Lower leg skin (tissue), 4 donors: ENCODE measurements at regions not wholly inside any gene's neighbourhood (a gene's known extent, or its start where the extent isn't known, plus 50 kb on each side); places are given as distances from the start of the nearest gene placed in this dataset.

ENCODE experiments used
- DNase-seq, 2 donors: peaks; one replicate each; pipeline ENCODE4 v3.0.0-alpha.2; 2019; ENCODE audit warnings: low spot score in 2 of 2
- H3K4me3 ChIP-seq: fragments of 200-600 bp; sonication (generic); 2 replicates; pipeline ENCODE4 v1.5.1; 2017; ENCODE audit warnings: mild to moderate bottlenecking, low read depth; ENCODE audit not compliant: poor library complexity, severe bottlenecking
- POLR2A ChIP-seq, 2 donors: fragments of 450-650 bp; IDR thresholded peaks; one replicate each; pipeline ENCODE4 v1.6.1; 2016 to 2017; ENCODE audit warnings: antibody characterized with exemption in 2 of 2, mild to moderate bottlenecking in 1 of 2, moderate library complexity in 1 of 2
- WGBS, 2 donors: methylation state at CpG; one replicate each; pipeline ENCODE4 v1.1.5; 2018; 5-methylcytosine and 5-hydroxymethylcytosine counted together
- intact Hi-C: fragments of 100-400 bp; cut with DNase I; formaldehyde crosslinking; loops from one replicate; pipeline ENCODE4 v1.15.0; 2023; ENCODE audit warnings: low total_unique reads
- TF ChIP-seq, protein P1 (sequence below), 3 donors: fragments of 450-650 bp; IDR thresholded peaks; one replicate each; pipeline ENCODE4 v1.5.1; 2016; ENCODE audit warnings: antibody characterized with exemption in 3 of 3, mild to moderate bottlenecking in 3 of 3, moderate library complexity in 2 of 3

DNA sequence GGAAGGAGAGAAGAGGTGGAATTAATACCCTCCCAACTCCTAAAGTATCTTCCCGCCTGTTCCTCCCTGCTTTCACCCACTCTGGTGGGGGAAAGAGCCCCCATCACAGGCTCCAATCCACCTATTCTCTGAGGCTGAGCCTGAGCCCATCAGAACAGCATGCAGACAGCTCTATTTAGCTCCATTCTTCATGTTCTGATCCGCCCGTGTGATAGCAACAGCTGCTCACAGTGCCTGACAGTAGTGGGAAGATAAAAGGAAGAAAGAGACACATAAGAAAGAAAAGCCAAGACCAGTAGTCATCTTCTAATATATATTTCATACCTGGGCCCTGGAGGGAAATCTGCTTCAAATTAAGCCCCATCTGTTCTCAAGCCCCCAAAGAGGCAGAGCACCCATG is 80.3 kb upstream of the AKIP1 start:
- H3K4me3 ChIP-seq: no peak overlapping the region
- DNase-seq: no peak
- no peak for TF ChIP-seq POLR2A (IDR thresholded peaks at IDR 0.05)
- TF ChIP-seq, protein P1, sequence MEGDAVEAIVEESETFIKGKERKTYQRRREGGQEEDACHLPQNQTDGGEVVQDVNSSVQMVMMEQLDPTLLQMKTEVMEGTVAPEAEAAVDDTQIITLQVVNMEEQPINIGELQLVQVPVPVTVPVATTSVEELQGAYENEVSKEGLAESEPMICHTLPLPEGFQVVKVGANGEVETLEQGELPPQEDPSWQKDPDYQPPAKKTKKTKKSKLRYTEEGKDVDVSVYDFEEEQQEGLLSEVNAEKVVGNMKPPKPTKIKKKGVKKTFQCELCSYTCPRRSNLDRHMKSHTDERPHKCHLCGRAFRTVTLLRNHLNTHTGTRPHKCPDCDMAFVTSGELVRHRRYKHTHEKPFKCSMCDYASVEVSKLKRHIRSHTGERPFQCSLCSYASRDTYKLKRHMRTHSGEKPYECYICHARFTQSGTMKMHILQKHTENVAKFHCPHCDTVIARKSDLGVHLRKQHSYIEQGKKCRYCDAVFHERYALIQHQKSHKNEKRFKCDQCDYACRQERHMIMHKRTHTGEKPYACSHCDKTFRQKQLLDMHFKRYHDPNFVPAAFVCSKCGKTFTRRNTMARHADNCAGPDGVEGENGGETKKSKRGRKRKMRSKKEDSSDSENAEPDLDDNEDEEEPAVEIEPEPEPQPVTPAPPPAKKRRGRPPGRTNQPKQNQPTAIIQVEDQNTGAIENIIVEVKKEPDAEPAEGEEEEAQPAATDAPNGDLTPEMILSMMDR (IDR thresholded peaks at IDR 0.05): no peak
- 60 to 62% methylated on average over 3 of the region's 3 CpGs for WGBS, 2 donors
- intact Hi-C loops: no loop called here

DNA sequence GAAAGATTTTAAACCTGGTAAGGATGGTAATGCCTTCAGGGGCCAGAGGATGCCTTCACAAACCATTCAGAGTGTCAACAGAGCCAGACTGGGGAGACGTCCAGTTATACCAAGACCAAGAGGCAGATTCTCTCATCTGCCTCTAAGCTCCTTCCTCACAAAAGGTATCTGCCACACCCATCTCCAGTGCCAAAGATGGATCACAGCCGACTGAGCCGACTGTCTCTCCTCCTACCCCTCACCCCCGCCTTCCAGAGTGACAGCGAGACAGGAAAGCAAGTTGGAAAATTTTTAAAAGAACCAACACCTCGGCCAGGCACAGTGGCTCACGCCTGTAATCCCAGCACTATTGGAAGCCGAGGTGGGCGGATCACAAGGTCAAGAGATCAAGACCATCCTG is 79.1 kb upstream of the AKIP1 start:
- no peak for DNase-seq
- no peak for TF ChIP-seq POLR2A (IDR thresholded peaks at IDR 0.05)
- TF ChIP-seq, protein P1 (IDR thresholded peaks at IDR 0.05): no peak
- WGBS, 2 donors: 55 to 61% methylated on average over 9 of the region's 9 CpGs
- intact Hi-C loops: no loop called here
- H3K4me3 ChIP-seq: no peak overlapping the region

DNA sequence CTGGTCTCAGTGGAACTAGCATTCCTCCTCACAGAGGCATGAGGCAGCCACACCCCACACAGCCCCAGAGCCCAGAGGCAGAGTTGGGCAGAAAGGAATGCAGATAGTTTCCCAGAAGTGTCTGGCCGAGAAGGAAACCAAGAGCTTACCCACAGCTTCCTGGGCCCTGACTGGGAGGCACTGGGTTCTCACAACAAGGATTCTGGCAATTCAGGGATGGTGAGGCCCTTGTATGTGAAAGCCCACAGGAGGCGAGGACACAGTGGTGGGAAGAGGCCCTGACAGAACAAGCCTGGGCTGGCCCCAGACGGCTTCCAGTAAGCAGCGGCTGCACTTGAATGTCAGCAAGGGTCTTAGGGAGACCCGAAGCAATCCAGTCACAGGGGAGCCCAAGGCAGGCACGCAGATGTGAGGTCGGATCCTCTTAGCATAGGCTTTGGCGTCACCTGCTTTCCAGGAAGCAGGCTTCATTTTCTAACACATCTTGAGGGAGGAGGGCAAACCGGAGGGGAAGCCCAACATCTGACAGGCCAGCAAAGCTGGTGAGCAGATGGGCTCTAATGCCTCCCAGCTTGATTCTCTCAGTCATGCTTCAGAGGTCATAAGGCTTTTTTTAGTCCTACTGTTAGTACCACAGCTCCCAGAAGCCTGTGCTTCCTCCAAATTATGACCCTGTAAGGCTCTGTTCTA is 78.3 kb upstream of the AKIP1 start:
- DNase-seq: no peak
- no peak overlapping the region for H3K4me3 ChIP-seq
- intact Hi-C loops: no loop called here
- 16 to 23% methylated on average over 8 to 9 of the region's 9 CpGs for WGBS, 2 donors
- TF ChIP-seq POLR2A (IDR thresholded peaks at IDR 0.05): no peak
- TF ChIP-seq, protein P1 (IDR thresholded peaks at IDR 0.05): no peak

DNA sequence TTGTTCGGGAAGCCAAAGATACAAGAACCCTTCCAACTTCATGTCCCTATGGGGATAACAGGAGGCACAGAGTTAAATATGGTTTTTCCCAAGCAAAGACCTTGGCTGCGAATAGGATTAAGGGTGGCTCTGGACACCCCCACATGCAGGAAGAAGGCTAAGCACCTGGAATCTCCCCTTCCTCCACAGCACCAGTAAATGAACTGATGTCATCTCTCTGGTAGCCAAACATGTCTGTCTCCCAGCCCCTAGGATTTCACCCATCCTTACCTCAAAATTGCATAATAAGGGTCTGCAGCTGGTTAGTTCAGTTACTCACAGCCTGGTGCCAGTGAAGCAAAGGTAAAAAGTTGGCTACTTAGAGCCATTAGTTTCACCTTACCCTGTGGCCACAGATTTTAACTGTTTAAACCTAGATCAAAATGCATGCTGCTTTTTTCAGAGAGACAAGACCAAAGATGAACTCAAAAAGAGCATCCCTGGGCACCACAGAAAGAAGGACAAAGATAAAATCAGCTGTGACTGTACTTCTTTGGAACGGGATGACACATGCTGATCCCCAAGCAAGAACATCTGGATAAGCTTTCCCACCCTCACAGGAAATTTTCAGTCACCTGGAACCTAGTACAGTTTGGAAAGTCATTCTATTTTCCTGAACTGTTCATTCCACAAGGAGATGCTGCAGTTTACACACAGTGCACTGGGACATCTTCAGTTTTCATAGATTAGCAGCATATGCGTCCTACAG is 77.2 kb upstream of the AKIP1 start:
- intact Hi-C loops: no loop called here
- DNase-seq: no peak
- WGBS, 2 donors: 49 to 52% methylated on average over 4 of the region's 4 CpGs
- H3K4me3 ChIP-seq: no peak overlapping the region
- TF ChIP-seq POLR2A (IDR thresholded peaks at IDR 0.05): no peak
- TF ChIP-seq, protein P1 (IDR thresholded peaks at IDR 0.05): no peak

DNA sequence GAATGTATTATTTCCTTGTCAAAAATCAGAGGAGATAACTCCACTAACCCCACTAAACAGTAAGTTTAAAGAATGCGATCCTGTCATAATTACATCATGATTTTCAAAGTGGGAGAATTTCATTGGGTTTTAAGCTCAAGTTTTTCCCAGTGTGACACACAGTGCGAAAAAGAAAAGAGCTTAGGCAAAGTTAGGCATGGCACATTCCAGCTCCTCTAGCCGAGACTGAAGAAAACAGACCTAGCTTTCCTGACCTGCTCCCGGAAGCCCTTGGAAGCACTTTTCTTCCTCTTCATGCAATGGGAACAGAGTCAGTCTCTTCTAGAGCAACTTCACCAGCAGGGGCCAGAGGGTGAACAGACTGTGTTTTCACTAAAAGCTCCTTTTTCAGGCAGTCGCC is 76.6 kb upstream of the AKIP1 start:
- 78 to 90% methylated on average over 5 of the region's 5 CpGs for WGBS, 2 donors
- H3K4me3 ChIP-seq: no peak overlapping the region
- TF ChIP-seq, protein P1 (IDR thresholded peaks at IDR 0.05): no peak
- no peak for TF ChIP-seq POLR2A (IDR thresholded peaks at IDR 0.05)
- intact Hi-C loops: no loop called here
- no peak for DNase-seq
